ENCODE measurements at regions not wholly inside any gene's neighbourhood (a gene's known extent, or its start where the extent isn't known, plus 50 kb on each side); places are given as distances from the start of the nearest gene placed in this dataset.
"Not testable (repeated sequence)": the region's sequence is repeated elsewhere in the genome, so short reads cannot be mapped to it uniquely, and the experiment has no call there.

- no peak overlapping the region for H3K4me3 Mint-ChIP-seq
- peaks cover 4% of the 10 kb centered on the region for H3K36me3 Mint-ChIP-seq (ENCODE audit: low read depth)
- H3K27ac Mint-ChIP-seq, result no peak overlapping the region
- peaks cover 5% of the 10 kb centered on the region for H3K9me3 Mint-ChIP-seq
- DNase-seq, result no peak
- intact Hi-C loops (cut with micrococcal nuclease), result no loop called here
- peaks cover 17% of the 10 kb centered on the region for H3K4me1 Mint-ChIP-seq
- no peaks in the 10 kb centered on the region for H3K27me3 Mint-ChIP-seq
Observed at GRCh38 chr4:152073351-152074087, 312.7 kb upstream of the GATB start.

- H3K4me3 Mint-ChIP-seq, result no peak overlapping the region
Observed at GRCh38 chr4:152072906-152073305, 312.1 kb upstream of the GATB start.

GRCh38 chr4:152072001-152072485, 311.2 kb upstream of the GATB start:
- peaks cover 10% of the 10 kb centered on the region for H3K9me3 Mint-ChIP-seq
- intact Hi-C loops (cut with micrococcal nuclease), result no loop called here
- no peaks in the 10 kb centered on the region for H3K27me3 Mint-ChIP-seq
- peaks cover 2% of the 10 kb centered on the region for H3K36me3 Mint-ChIP-seq (ENCODE audit: low read depth)
- no peak overlapping the region for H3K27ac Mint-ChIP-seq
- H3K4me3 Mint-ChIP-seq, result no peak overlapping the region
- peaks cover 19% of the 10 kb centered on the region for H3K4me1 Mint-ChIP-seq
- no peak for DNase-seq

More at GRCh38 chr4:152072906-152073305, 312.1 kb upstream of the GATB start:
- Mint-ChIP-seq H3K4me1 (peaks cover 19% of the 10 kb centered on the region), H3K36me3 (ENCODE audit: low read depth) (peaks cover 4% of the 10 kb centered on the region), H3K9me3 (peaks cover 6% of the 10 kb centered on the region), H3K27me3 (no peaks in the 10 kb centered on the region), H3K27ac (no peak overlapping the region)
- intact Hi-C loops (cut with micrococcal nuclease), result no loop called here
- DNase-seq, result no peak

- H3K36me3 Mint-ChIP-seq (ENCODE audit: low read depth), result peaks cover 1% of the 10 kb centered on the region
- H3K4me1 Mint-ChIP-seq, result peaks cover 21% of the 10 kb centered on the region
- no peak overlapping the region for H3K4me3 Mint-ChIP-seq
- DNase-seq, result no peak
- peaks cover 22% of the 10 kb centered on the region for H3K9me3 Mint-ChIP-seq
- H3K27ac Mint-ChIP-seq, result no peak overlapping the region
- intact Hi-C loops (cut with micrococcal nuclease), result no loop called here
- no peaks in the 10 kb centered on the region for H3K27me3 Mint-ChIP-seq
Observed at GRCh38 chr4:152070854-152071253, 310.0 kb upstream of the GATB start.

GRCh38 chr4:152068866-152069265, 308.1 kb upstream of the GATB start:
- Mint-ChIP-seq H3K36me3 (ENCODE audit: low read depth) (peaks cover 1% of the 10 kb centered on the region), H3K27me3 (no peaks in the 10 kb centered on the region), H3K4me1 (peaks cover 26% of the 10 kb centered on the region), H3K4me3 (no peak overlapping the region), H3K9me3 (peaks cover 22% of the 10 kb centered on the region), H3K27ac (no peak overlapping the region)
- intact Hi-C loops (cut with micrococcal nuclease), result no loop called here
- DNase-seq, result no peak

GRCh38 chr4:152065545-152065944, 304.7 kb upstream of the GATB start:
- Mint-ChIP-seq H3K4me1 (peaks cover 30% of the 10 kb centered on the region), H3K27me3 (no peaks in the 10 kb centered on the region), H3K27ac (no peak overlapping the region), H3K9me3 (peaks cover 22% of the 10 kb centered on the region), H3K36me3 (ENCODE audit: low read depth) (peaks cover 1% of the 10 kb centered on the region), H3K4me3 (no peak overlapping the region)
- intact Hi-C loops (cut with micrococcal nuclease), result no loop called here
- no peak for DNase-seq

- Mint-ChIP-seq H3K36me3 (ENCODE audit: low read depth) (peaks cover 1% of the 10 kb centered on the region), H3K27me3 (no peaks in the 10 kb centered on the region), H3K27ac (no peak overlapping the region), H3K4me3 (no peak overlapping the region), H3K9me3 (peaks cover 22% of the 10 kb centered on the region), H3K4me1 (peaks cover 30% of the 10 kb centered on the region)
- intact Hi-C loops (cut with micrococcal nuclease), result no loop called here
- DNase-seq, result no peak
Observed at GRCh38 chr4:152064753-152065152, 303.9 kb upstream of the GATB start.

GRCh38 chr4:152064282-152064681, 303.5 kb upstream of the GATB start:
- H3K27me3 Mint-ChIP-seq, result peaks cover under 1% of the 10 kb centered on the region
- H3K9me3 Mint-ChIP-seq, result peaks cover 24% of the 10 kb centered on the region
- H3K4me3 Mint-ChIP-seq, result no peak overlapping the region
- no peak overlapping the region for H3K27ac Mint-ChIP-seq
- peaks cover 1% of the 10 kb centered on the region for H3K36me3 Mint-ChIP-seq (ENCODE audit: low read depth)
- DNase-seq, result no peak
- intact Hi-C loops (cut with micrococcal nuclease), result no loop called here
- peaks cover 30% of the 10 kb centered on the region for H3K4me1 Mint-ChIP-seq

- Mint-ChIP-seq H3K36me3 (ENCODE audit: low read depth) (peaks cover 1% of the 10 kb centered on the region), H3K4me3 (no peak overlapping the region), H3K4me1 (peaks cover 25% of the 10 kb centered on the region), H3K27ac (no peak overlapping the region), H3K27me3 (peaks cover 3% of the 10 kb centered on the region), H3K9me3 (peaks cover 25% of the 10 kb centered on the region)
- intact Hi-C loops (cut with micrococcal nuclease), result no loop called here
- DNase-seq, result peak; percentile 84
Observed at GRCh38 chr4:152063621-152064240, 302.9 kb upstream of the GATB start.

- H3K36me3 Mint-ChIP-seq (ENCODE audit: low read depth), result peaks cover 4% of the 10 kb centered on the region
- peaks cover 28% of the 10 kb centered on the region for H3K9me3 Mint-ChIP-seq
- no peak overlapping the region for H3K27ac Mint-ChIP-seq
- DNase-seq, result no peak
- peaks cover 8% of the 10 kb centered on the region for H3K27me3 Mint-ChIP-seq
- intact Hi-C loops (cut with micrococcal nuclease), result no loop called here
- H3K4me1 Mint-ChIP-seq, result peaks cover 20% of the 10 kb centered on the region
- H3K4me3 Mint-ChIP-seq, result no peak overlapping the region
Observed at GRCh38 chr4:152062936-152063620, 302.3 kb upstream of the GATB start.

- no peak for DNase-seq
- peaks cover 37% of the 10 kb centered on the region for H3K9me3 Mint-ChIP-seq
- intact Hi-C loops (cut with micrococcal nuclease), result no loop called here
- peaks cover 11% of the 10 kb centered on the region for H3K36me3 Mint-ChIP-seq (ENCODE audit: low read depth)
- H3K27ac Mint-ChIP-seq, result no peak overlapping the region
- H3K27me3 Mint-ChIP-seq, result peaks cover 15% of the 10 kb centered on the region
- H3K4me1 Mint-ChIP-seq, result peaks cover 15% of the 10 kb centered on the region
- no peak overlapping the region for H3K4me3 Mint-ChIP-seq
Observed at GRCh38 chr4:152054731-152055130, 293.9 kb upstream of the GATB start.

- H3K4me3 Mint-ChIP-seq, result peak overlapping the region; percentile 26
- no peak for DNase-seq
- no peak overlapping the region for H3K27ac Mint-ChIP-seq
- peaks cover 7% of the 10 kb centered on the region for H3K27me3 Mint-ChIP-seq
- intact Hi-C loops (cut with micrococcal nuclease), result no loop called here
- peaks cover 5% of the 10 kb centered on the region for H3K36me3 Mint-ChIP-seq (ENCODE audit: low read depth)
- H3K4me1 Mint-ChIP-seq, result peaks cover 15% of the 10 kb centered on the region
- peaks cover 25% of the 10 kb centered on the region for H3K9me3 Mint-ChIP-seq
Observed at GRCh38 chr4:152052451-152053057, 291.7 kb upstream of the GATB start.

- H3K36me3 Mint-ChIP-seq (ENCODE audit: low read depth); H3K27me3 Mint-ChIP-seq; intact Hi-C loops (cut with micrococcal nuclease); H3K4me3 Mint-ChIP-seq; H3K27ac Mint-ChIP-seq; DNase-seq: not testable (repeated sequence)
- Mint-ChIP-seq H3K4me1 (peaks cover 15% of the 10 kb centered on the region), H3K9me3 (peaks cover 18% of the 10 kb centered on the region)
Observed at GRCh38 chr4:152051332-152051731, 290.5 kb upstream of the GATB start.

- intact Hi-C loops (cut with micrococcal nuclease), result no loop called here
- no peak for DNase-seq
- peaks cover 3% of the 10 kb centered on the region for H3K27me3 Mint-ChIP-seq
- H3K9me3 Mint-ChIP-seq, result peaks cover 12% of the 10 kb centered on the region
- H3K27ac Mint-ChIP-seq, result no peak overlapping the region
- peaks cover 1% of the 10 kb centered on the region for H3K36me3 Mint-ChIP-seq (ENCODE audit: low read depth)
- H3K4me1 Mint-ChIP-seq, result peaks cover 17% of the 10 kb centered on the region
- no peak overlapping the region for H3K4me3 Mint-ChIP-seq
Observed at GRCh38 chr4:152050106-152050505, 289.3 kb upstream of the GATB start.
